CD1c-positive myeloid dendritic cell (primary cell): ENCODE measurements at regions not wholly inside any gene's neighbourhood (a gene's known extent, or its start where the extent isn't known, plus 50 kb on each side); places are given as distances from the start of the nearest gene placed in this dataset.
"Not testable (repeated sequence)": the region's sequence is repeated elsewhere in the genome, so short reads cannot be mapped to it uniquely, and the experiment has no call there.

Experiments
- DNase-seq: peaks from one replicate; pipeline ENCODE4 v3.0.0-alpha.2; 2016; ENCODE audit errors: extremely low spot score

- DNase-seq: no peak
These were observed 494.4 kb downstream of the CDH9 start for GRCh38 chr5:26543987-26544386.

DNA sequence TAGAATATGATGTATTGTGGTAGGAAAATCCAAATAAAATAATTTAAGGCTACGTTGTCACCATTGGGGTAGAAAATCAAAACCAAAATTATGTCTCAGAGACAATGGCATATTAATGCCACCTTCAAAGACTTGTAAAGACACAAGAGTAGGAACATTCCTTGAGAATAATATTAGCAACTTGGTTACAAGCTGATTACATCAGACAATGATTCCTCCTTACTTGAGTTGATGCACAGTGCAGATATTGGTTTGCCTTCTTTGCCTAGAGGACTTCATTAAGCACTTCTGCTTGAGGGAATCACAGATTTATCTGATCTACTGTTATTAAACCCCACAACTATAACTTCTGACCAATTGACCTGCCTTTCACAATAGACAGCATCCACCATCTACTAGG, 500.2 kb downstream of the CDH9 start:
- no peak for DNase-seq

DNA sequence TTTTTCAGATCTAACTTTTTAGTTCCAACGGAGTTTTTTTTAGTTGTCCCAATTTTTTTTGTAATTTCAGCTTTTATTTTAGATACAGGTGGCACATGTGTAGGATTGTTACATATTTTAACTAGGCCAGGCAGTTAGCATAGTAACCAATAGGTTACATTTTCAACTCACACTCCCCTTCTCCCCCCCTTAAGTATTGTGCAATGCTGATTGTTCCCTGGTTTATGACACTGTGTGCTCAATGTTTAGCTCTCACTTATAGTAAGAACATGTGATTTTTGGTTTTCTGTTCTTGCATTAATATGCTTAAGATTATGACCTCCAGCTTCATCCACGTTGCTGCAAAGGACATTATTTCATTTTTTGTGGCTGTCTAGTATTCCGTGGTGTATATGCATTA, 503.2 kb downstream of the CDH9 start:
- no peak for DNase-seq

- DNase-seq: no peak
These were observed 508.1 kb downstream of the CDH9 start for GRCh38 chr5:26530305-26530704.

DNA sequence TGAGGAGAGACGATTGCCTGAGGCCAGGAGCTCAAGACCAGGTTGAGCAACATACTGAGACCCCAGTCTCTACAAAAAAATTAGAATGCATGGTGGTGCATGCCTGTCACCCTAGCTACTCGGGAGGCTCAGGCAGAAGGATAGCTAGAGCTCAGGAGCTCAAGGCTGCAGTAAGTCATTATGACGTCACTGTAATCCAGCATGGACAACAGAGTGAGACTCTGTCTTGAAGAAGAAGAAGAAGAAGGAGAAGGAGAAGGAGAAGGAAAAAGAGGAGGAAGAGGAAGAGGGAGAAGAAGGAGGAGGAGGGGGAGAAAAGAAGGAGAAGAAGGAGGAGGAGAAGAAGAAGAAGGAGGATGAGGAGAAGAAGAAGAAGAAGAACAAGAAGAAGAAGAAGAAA, 519.1 kb downstream of the CDH9 start:
- DNase-seq: no peak

DNA sequence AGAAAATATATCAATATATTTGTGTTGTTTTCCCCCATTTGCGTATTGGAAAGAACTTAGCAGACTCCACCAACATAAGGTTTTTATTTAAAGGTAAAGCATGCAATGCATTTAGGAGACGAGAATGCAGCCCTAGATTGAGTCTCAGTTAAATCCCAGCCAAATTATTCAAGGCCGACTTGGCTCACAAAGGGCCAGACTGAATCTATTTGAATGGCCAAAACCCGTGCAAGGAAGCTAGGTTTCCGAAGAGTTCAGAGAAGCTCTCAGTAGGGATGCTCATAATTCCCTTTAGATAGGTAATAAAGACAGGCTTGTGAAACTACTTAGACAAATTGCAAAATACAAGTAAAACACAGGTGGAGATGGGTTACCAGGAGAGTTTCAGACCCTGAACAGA, 520.3 kb downstream of the CDH9 start:
- no peak for DNase-seq

- no peak for DNase-seq
These were observed 539.4 kb downstream of the CDH9 start for GRCh38 chr5:26498972-26499371.

DNA sequence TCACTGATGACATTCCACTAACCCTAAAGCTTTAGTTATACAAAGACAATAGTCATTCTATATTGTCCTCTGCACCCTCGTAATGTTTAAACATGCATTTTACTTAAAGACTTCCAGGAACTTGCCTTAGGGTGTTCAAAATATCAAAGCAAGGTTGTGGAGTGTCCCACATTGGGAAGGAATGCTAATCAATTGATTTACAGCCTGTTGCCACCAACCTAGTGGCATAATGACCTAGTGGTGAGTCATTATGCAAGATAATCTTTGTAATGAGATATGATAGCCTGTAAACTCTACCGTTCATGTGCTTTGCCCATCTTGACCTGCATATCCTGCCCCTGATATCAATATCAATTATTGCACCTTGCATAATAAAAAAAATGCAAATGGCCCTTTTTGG, 542.9 kb downstream of the CDH9 start:
- DNase-seq: no peak

- no peak for DNase-seq
These were observed 545.4 kb downstream of the CDH9 start for GRCh38 chr5:26492906-26493459.

- DNase-seq: no peak
These were observed 550.8 kb downstream of the CDH9 start for GRCh38 chr5:26487553-26487952.

DNA sequence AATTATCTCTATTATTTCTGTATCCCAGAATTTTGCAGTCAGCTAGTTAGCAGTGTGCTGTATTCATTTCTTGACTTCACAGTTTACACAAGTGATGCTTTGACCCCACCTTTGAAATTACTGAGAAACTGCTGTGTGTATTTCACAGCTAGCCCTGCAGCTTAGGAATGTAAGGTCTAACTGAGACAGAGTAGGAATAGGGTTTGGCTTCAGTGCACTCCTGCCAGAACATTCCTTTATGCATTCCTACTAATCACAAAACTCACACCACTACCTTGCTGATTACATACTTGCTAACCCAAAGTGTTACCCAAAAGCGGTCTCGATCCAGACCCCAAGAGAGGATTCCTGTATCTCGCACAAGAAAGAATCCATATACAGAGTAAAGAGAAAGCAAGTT, 551.8 kb downstream of the CDH9 start:
- no peak for DNase-seq

DNA sequence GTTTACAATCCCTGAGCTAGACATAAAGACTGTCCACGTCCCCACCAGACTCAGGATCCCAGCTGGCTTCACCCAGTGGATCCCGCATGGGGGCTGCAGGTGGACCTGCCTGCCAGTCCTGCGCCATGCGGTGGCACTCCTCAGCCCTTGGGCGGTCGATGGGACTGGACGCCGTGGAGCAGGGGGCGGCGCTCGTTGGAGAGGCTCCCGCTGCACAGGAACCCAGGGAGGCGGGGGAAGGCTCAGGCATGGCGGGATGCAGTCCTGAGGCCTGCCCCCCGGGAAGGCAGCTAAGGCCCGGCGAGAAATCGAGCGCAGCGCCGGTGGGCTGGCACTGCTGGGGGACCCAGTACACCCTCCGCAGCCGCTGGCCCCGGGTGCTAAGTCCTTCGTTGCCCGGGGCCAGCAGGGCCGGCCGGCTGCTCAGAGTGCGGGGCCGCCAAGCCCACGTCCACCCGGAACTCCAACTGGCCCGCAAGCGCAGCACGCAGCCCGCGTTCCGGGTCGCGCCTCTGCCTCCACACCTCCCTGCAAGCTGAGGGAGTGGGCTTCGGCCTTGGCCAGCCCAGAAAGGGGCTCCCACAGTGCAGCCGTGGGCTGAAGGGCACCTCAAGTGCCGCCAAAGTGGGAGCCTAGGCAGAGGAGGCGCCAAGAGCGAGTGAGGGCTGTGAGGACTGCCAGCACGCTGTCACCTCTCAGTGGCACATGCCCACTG, 553.1 kb downstream of the CDH9 start:
- not testable (repeated sequence) for DNase-seq

- no peak for DNase-seq
These were observed 555.5 kb downstream of the CDH9 start for GRCh38 chr5:26482810-26483375.

DNA sequence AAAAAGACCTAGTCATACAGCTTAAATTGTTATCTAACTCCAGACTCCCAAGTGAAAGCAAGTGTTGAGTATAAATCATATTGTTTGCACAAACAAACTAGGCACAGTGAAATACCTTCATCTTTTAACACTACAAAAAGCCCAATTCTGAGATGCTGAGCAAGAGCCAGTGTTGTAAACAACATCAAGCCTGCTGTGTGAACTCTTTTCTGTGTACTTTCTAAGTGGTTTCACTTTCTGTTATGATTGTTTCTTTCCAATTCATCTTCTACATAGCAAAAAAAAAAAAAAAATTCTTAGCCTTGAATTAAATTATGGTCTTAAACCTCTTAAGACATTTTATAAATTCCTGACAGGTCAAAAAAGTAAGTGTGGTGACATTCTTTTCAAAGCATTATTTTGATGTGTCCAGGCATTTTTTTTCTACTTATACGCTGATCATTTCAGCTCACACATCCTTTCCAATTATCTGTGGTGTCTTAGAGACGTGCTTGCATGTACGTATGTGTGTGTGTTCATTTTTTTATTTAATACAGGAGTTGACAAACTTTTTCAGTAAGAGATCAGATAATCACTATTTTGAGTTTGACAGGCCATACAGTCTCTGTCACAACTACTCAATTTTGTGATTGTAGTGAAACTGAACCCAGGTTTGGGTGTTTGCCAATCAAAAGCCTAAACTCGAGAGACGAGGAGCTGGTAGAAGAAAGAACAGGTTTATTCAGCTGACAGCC, 556.1 kb downstream of the CDH9 start:
- DNase-seq: no peak

- no peak for DNase-seq
These were observed 567.9 kb downstream of the CDH9 start for GRCh38 chr5:26470439-26470838.

- DNase-seq: no peak
These were observed 599.3 kb downstream of the CDH9 start for GRCh38 chr5:26439121-26439520.

DNA sequence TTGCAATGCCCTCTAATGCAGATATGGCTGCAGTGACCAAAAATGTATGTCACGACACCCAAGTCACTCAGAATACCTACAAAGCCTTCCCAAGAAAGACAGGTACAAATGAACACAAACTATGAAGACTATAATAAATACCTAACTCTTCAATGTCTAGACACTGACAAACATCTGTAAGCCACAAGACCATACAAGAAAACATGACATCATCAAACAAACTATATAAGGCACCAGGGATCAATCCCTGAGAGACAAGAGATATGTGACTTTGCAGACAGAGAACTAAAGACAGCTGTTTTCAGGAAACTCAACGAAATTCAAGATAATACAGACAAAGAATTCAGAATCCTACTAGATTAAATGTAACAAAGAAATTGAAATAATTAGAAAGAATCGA, 603.7 kb downstream of the CDH9 start:
- no peak for DNase-seq

- DNase-seq: no peak
These were observed 606.0 kb downstream of the CDH9 start for GRCh38 chr5:26432386-26432785.

DNA sequence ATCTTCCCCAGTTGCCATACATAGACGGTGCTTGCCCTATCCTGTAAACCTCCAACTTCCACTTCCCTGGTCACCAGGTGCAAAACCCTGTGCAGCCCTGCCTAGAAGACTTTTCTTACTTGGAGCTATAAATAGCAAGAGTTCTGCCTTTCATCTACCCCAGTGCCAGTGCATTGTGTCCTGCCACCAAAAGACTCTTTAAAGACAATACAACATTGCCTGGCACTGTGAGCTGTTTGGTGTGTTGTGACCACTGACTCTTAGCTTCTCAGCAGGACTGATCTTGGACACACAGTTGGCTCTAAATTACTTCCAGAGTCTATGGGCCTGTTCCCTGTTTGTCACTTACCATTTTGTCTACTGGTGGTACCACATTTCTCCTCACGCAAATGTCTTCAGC, 608.1 kb downstream of the CDH9 start:
- no peak for DNase-seq

DNA sequence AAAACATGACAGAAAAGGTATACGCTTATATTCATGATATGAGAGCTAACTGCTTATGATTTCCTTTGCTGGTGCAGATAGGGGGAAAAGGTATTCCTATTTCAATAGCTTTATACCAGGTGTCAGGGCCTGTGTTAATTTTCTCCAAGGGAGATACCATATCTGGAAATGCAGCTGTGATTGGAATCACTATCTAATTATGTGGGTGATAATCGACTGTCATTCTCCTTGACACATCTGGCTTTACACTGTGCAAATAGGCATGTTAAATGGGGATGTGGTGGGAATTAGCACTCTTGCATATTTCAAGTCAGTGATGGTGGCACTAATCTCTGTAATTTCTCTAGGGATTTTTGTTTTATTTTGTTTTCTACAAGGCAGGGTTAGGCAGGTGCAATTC, 611.1 kb downstream of the CDH9 start:
- no peak for DNase-seq

GRCh38 chr5:26419987-26420386, 618.4 kb downstream of the CDH9 start:
- DNase-seq: no peak

GRCh38 chr5:26416911-26417310, 621.5 kb downstream of the CDH9 start:
- no peak for DNase-seq
